ENCODE measurements at regions not wholly inside any gene's neighbourhood (a gene's known extent, or its start where the extent isn't known, plus 50 kb on each side); places are given as distances from the start of the nearest gene placed in this dataset.
"Not testable (repeated sequence)": the region's sequence is repeated elsewhere in the genome, so short reads cannot be mapped to it uniquely, and the experiment has no call there.

DNA sequence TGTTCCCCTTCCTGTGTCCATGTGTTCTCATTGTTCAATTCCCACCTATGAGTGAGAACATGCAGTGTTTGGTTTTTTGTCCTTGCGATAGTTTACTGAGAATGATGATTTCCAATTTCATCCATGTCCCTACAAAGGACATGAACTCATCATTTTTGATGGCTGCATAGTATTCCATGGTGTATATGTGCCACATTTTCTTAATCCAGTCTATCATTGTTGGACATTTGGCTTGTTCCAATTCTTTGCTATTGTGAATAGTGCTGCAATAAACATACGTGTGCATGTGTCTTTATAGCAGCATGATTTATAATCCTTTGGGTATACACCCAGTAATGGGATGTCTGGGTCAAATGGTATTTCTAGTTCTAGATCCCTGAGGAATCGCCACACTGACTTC lies 712.5 kb upstream of the ADGRB3 start:
- TF ChIP-seq TEAD4 (IDR thresholded peaks at IDR 0.05; ENCODE audit: low read depth, low read length); RAD21 (IDR thresholded peaks at IDR 0.05 in 1 of 2, conservative IDR thresholded peaks at IDR 0.05 in 1 of 2; ENCODE audit: low read depth in 2 of 2, low read length in 2 of 2); EZH2 (IDR thresholded peaks at IDR 0.05; ENCODE audit: low read depth, low read length, severe bottlenecking); GABPA (IDR thresholded peaks at IDR 0.05; ENCODE audit: borderline replicate concordance, insufficient read depth, low read length); MAFK (IDR thresholded peaks at IDR 0.05; ENCODE audit: low read depth, low read length); CHD2 (IDR thresholded peaks at IDR 0.05; ENCODE audit: low read length); JUND (IDR thresholded peaks at IDR 0.05; ENCODE audit: low read length); ASH2L (IDR thresholded peaks at IDR 0.05; ENCODE audit: low read length); SIN3A (conservative IDR thresholded peaks at IDR 0.05 in 1 of 2, IDR thresholded peaks at IDR 0.05 in 1 of 2; ENCODE audit: low read depth in 1 of 2, low read length in 2 of 2); POLR2A (IDR thresholded peaks at IDR 0.05; ENCODE audit: control extremely low read depth in 1 of 2, low read depth in 2 of 2, low read length in 2 of 2); EP300 (IDR thresholded peaks at IDR 0.05; ENCODE audit: borderline replicate concordance in 1 of 2, low read depth in 2 of 2, low read length in 2 of 2): not testable (repeated sequence)
- TF ChIP-seq, protein P1, sequence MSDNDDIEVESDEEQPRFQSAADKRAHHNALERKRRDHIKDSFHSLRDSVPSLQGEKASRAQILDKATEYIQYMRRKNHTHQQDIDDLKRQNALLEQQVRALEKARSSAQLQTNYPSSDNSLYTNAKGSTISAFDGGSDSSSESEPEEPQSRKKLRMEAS (IDR thresholded peaks at IDR 0.05): not testable (repeated sequence)
- TF ChIP-seq, protein P2, sequence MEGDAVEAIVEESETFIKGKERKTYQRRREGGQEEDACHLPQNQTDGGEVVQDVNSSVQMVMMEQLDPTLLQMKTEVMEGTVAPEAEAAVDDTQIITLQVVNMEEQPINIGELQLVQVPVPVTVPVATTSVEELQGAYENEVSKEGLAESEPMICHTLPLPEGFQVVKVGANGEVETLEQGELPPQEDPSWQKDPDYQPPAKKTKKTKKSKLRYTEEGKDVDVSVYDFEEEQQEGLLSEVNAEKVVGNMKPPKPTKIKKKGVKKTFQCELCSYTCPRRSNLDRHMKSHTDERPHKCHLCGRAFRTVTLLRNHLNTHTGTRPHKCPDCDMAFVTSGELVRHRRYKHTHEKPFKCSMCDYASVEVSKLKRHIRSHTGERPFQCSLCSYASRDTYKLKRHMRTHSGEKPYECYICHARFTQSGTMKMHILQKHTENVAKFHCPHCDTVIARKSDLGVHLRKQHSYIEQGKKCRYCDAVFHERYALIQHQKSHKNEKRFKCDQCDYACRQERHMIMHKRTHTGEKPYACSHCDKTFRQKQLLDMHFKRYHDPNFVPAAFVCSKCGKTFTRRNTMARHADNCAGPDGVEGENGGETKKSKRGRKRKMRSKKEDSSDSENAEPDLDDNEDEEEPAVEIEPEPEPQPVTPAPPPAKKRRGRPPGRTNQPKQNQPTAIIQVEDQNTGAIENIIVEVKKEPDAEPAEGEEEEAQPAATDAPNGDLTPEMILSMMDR (IDR thresholded peaks at IDR 0.05; ENCODE audit: control extremely low read depth in 1 of 3, insufficient read depth in 1 of 3, low read depth in 1 of 3, low read length in 3 of 3): not testable (repeated sequence)
- TF ChIP-seq, protein P3, sequence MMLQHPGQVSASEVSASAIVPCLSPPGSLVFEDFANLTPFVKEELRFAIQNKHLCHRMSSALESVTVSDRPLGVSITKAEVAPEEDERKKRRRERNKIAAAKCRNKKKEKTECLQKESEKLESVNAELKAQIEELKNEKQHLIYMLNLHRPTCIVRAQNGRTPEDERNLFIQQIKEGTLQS (IDR thresholded peaks at IDR 0.05; ENCODE audit: insufficient read depth, low read depth, low read length): not testable (repeated sequence)

Measured in H1 (cell line).